ENCODE measurements at regions not wholly inside any gene's neighbourhood (a gene's known extent, or its start where the extent isn't known, plus 50 kb on each side); places are given as distances from the start of the nearest gene placed in this dataset.

- TF ChIP-seq CTCF (conservative IDR thresholded peaks at IDR 0.05), result no peak
- no peak for DNase-seq
- Mint-ChIP-seq H3K27me3 (ENCODE audit: insufficient read depth) (no peaks in the 10 kb centered on the region), H3K4me3 (no peak overlapping the region), H3K36me3 (ENCODE audit: low read depth) (no peaks in the 10 kb centered on the region), H3K9me3 (no peaks in the 10 kb centered on the region), H3K27ac (no peak overlapping the region), H3K4me1 (peaks cover 20% of the 10 kb centered on the region)
- Histone ChIP-seq H3K9me3 (ENCODE audit: control insufficient read depth, low read length) (no peaks in the 10 kb centered on the region), H3K27ac (ENCODE audit: low read depth, low read length) (no peak overlapping the region), H3K27me3 (ENCODE audit: control insufficient read depth, insufficient read depth, low read length, poor library complexity, severe bottlenecking) (no peaks in the 10 kb centered on the region), H3K4me3 (ENCODE audit: low read length) (no peak overlapping the region), H3K9ac (ENCODE audit: extremely low read depth, low read length, poor library complexity, severe bottlenecking) (no peak overlapping the region), H3K4me1 (ENCODE audit: control insufficient read depth, insufficient read depth, low read length) (peaks cover 3% of the 10 kb centered on the region), H3K36me3 (ENCODE audit: control insufficient read depth, insufficient read depth, low read length) (no peaks in the 10 kb centered on the region)
Observed at GRCh38 chr9:71567890-71568289, 200.4 kb downstream of the CEMIP2 start.

GRCh38 chr9:71562140-71562539 is 206.2 kb downstream of the CEMIP2 start:
- Mint-ChIP-seq H3K4me1 (peaks cover 22% of the 10 kb centered on the region), H3K4me3 (no peak overlapping the region), H3K27ac (no peak overlapping the region), H3K27me3 (ENCODE audit: insufficient read depth) (peaks cover 2% of the 10 kb centered on the region), H3K9me3 (no peaks in the 10 kb centered on the region), H3K36me3 (ENCODE audit: low read depth) (no peaks in the 10 kb centered on the region)
- no peak overlapping the region for H3K4me3 ChIP-seq (ENCODE audit: low read length)
- no peaks in the 10 kb centered on the region for H3K27me3 ChIP-seq (ENCODE audit: control insufficient read depth, insufficient read depth, low read length, poor library complexity, severe bottlenecking)
- WGBS, 2 experiments (ENCODE audit: insufficient coverage in 1 of 2, insufficient read length in 1 of 2), result 67 to 75% methylated on average over 1 to 3 of the region's 4 CpGs
- H3K4me1 ChIP-seq (ENCODE audit: control insufficient read depth, insufficient read depth, low read length), result peaks cover 3% of the 10 kb centered on the region
- no peak overlapping the region for H3K9ac ChIP-seq (ENCODE audit: extremely low read depth, low read length, poor library complexity, severe bottlenecking)
- H3K9me3 ChIP-seq (ENCODE audit: control insufficient read depth, low read length), result no peaks in the 10 kb centered on the region
- H3K27ac ChIP-seq (ENCODE audit: low read depth, low read length), result no peak overlapping the region
- H3K36me3 ChIP-seq (ENCODE audit: control insufficient read depth, insufficient read depth, low read length), result no peaks in the 10 kb centered on the region
- peak; percentile 69 for DNase-seq
- peak; percentile 21 for TF ChIP-seq CTCF (conservative IDR thresholded peaks at IDR 0.05)

- Histone ChIP-seq H3K4me3 (ENCODE audit: low read length) (no peak overlapping the region), H3K9me3 (ENCODE audit: control insufficient read depth, low read length) (no peaks in the 10 kb centered on the region), H3K27me3 (ENCODE audit: control insufficient read depth, insufficient read depth, low read length, poor library complexity, severe bottlenecking) (no peaks in the 10 kb centered on the region), H3K4me1 (ENCODE audit: control insufficient read depth, insufficient read depth, low read length) (no peaks in the 10 kb centered on the region), H3K36me3 (ENCODE audit: control insufficient read depth, insufficient read depth, low read length) (no peaks in the 10 kb centered on the region), H3K27ac (ENCODE audit: low read depth, low read length) (no peak overlapping the region), H3K9ac (ENCODE audit: extremely low read depth, low read length, poor library complexity, severe bottlenecking) (no peak overlapping the region)
- Mint-ChIP-seq H3K4me1 (peaks cover 6% of the 10 kb centered on the region), H3K4me3 (no peak overlapping the region), H3K27me3 (ENCODE audit: insufficient read depth) (peaks cover 2% of the 10 kb centered on the region), H3K27ac (no peak overlapping the region), H3K9me3 (no peaks in the 10 kb centered on the region), H3K36me3 (ENCODE audit: low read depth) (no peaks in the 10 kb centered on the region)
- no peak for DNase-seq
- 0 to 54% methylated on average over 1 to 2 of the region's 2 CpGs for WGBS, 2 experiments (ENCODE audit: insufficient coverage in 1 of 2, insufficient read length in 1 of 2)
- no peak for TF ChIP-seq CTCF (conservative IDR thresholded peaks at IDR 0.05)
Observed at GRCh38 chr9:71557310-71557709, 211.0 kb downstream of the CEMIP2 start.

All from endodermal cell (in vitro differentiated cells).